PC-3 (cell line): ENCODE measurements at regions not wholly inside any gene's neighbourhood (a gene's known extent, or its start where the extent isn't known, plus 50 kb on each side); places are given as distances from the start of the nearest gene placed in this dataset.

Source experiments
- CTCF ChIP-seq: fragments of 300-600 bp; sonication (generic); conservative IDR thresholded peaks from 2 replicates; pipeline ENCODE4 v1.5.1; 2017; ENCODE audit warnings: antibody characterized with exemption, low read depth, mild to moderate bottlenecking, low read length
- EZH2 ChIP-seq: fragments of 300-600 bp; sonication (generic); IDR thresholded peaks from one replicate; pipeline ENCODE4 v1.6.1; 2017; ENCODE audit warnings: antibody characterized with exemption, mild to moderate bottlenecking, low read length; ENCODE audit not compliant: unreplicated experiment
- EZH2phosphoT487 ChIP-seq: fragments of 300-600 bp; sonication (generic); IDR thresholded peaks from 2 replicates; pipeline ENCODE4 v1.6.1; 2018; ENCODE audit warnings: mild to moderate bottlenecking, antibody characterized with exemption, low read length, borderline replicate concordance

- no peak for TF ChIP-seq CTCF
- TF ChIP-seq EZH2phosphoT487, result no peak
- no peak for TF ChIP-seq EZH2
Measured at GRCh38 chr9:79371948-79372555, 199.7 kb upstream of the TLE4 start.
